ENCODE measurements at regions not wholly inside any gene's neighbourhood (a gene's known extent, or its start where the extent isn't known, plus 50 kb on each side); places are given as distances from the start of the nearest gene placed in this dataset.

- no peaks in the 10 kb centered on the region for H3K36me3 ChIP-seq (ENCODE audit: control insufficient read depth in 5 of 5, insufficient read depth in 5 of 5, low read length in 5 of 5)
- no peaks in the 10 kb centered on the region for H3K27me3 ChIP-seq (ENCODE audit: control insufficient read depth in 5 of 5, insufficient read depth in 4 of 5, low read length in 5 of 5)
- no peak overlapping the region for H3K27ac ChIP-seq (ENCODE audit: low read depth, low read length)
- peaks cover 0 to 2% (median 0%) of the 10 kb centered on the region in 5 donors for H3K9me3 ChIP-seq (ENCODE audit: control insufficient read depth in 5 of 5, low read length in 5 of 5)
- H3K4me3 ChIP-seq (ENCODE audit: low read depth in 1 of 5, low read length in 5 of 5): no peak overlapping the region
- no peaks in the 10 kb centered on the region for H3K4me1 ChIP-seq (ENCODE audit: control insufficient read depth in 5 of 5, insufficient read depth in 5 of 5, low read length in 5 of 5)
- H3K9ac ChIP-seq (ENCODE audit: low read length in 5 of 5): no peak overlapping the region
Measured at GRCh38 chr10:2414039-2414438, 653.3 kb upstream of the PFKP start.

- Histone ChIP-seq H3K9ac (ENCODE audit: low read length in 5 of 5) (no peak overlapping the region), H3K27ac (ENCODE audit: low read depth, low read length) (no peak overlapping the region), H3K4me1 (ENCODE audit: control insufficient read depth in 5 of 5, insufficient read depth in 5 of 5, low read length in 5 of 5) (no peaks in the 10 kb centered on the region), H3K27me3 (ENCODE audit: control insufficient read depth in 5 of 5, insufficient read depth in 4 of 5, low read length in 5 of 5) (peaks cover 0 to 5% (median 0%) of the 10 kb centered on the region in 5 donors), H3K4me3 (ENCODE audit: low read depth in 1 of 5, low read length in 5 of 5) (no peak overlapping the region), H3K36me3 (ENCODE audit: control insufficient read depth in 5 of 5, insufficient read depth in 5 of 5, low read length in 5 of 5) (no peaks in the 10 kb centered on the region), H3K9me3 (ENCODE audit: control insufficient read depth in 5 of 5, low read length in 5 of 5) (peaks cover 0 to 2% (median 0%) of the 10 kb centered on the region in 5 donors)
Measured at GRCh38 chr10:2410049-2410448, 657.3 kb upstream of the PFKP start.

GRCh38 chr10:2401459-2401858 is 664.1 kb upstream of the ADARB2 start:
- Histone ChIP-seq H3K4me1 (ENCODE audit: control insufficient read depth in 5 of 5, insufficient read depth in 5 of 5, low read length in 5 of 5) (no peaks in the 10 kb centered on the region), H3K9me3 (ENCODE audit: control insufficient read depth in 5 of 5, low read length in 5 of 5) (peaks cover 0 to 2% (median 0%) of the 10 kb centered on the region in 5 donors), H3K9ac (ENCODE audit: low read length in 5 of 5) (no peak overlapping the region), H3K4me3 (ENCODE audit: low read depth in 1 of 5, low read length in 5 of 5) (no peak overlapping the region), H3K36me3 (ENCODE audit: control insufficient read depth in 5 of 5, insufficient read depth in 5 of 5, low read length in 5 of 5) (no peaks in the 10 kb centered on the region), H3K27ac (ENCODE audit: low read depth, low read length) (no peak overlapping the region), H3K27me3 (ENCODE audit: control insufficient read depth in 5 of 5, insufficient read depth in 4 of 5, low read length in 5 of 5) (peaks cover 0 to 5% (median 0%) of the 10 kb centered on the region in 5 donors)

GRCh38 chr10:2399482-2399881 is 662.2 kb upstream of the ADARB2 start:
- Histone ChIP-seq H3K27me3 (ENCODE audit: control insufficient read depth in 5 of 5, insufficient read depth in 4 of 5, low read length in 5 of 5) (no peaks in the 10 kb centered on the region), H3K27ac (ENCODE audit: low read depth, low read length) (no peak overlapping the region), H3K4me3 (ENCODE audit: low read depth in 1 of 5, low read length in 5 of 5) (no peak overlapping the region), H3K9me3 (ENCODE audit: control insufficient read depth in 5 of 5, low read length in 5 of 5) (peaks cover 0 to 2% (median 0%) of the 10 kb centered on the region in 5 donors), H3K9ac (ENCODE audit: low read length in 5 of 5) (no peak overlapping the region), H3K36me3 (ENCODE audit: control insufficient read depth in 5 of 5, insufficient read depth in 5 of 5, low read length in 5 of 5) (no peaks in the 10 kb centered on the region), H3K4me1 (ENCODE audit: control insufficient read depth in 5 of 5, insufficient read depth in 5 of 5, low read length in 5 of 5) (no peaks in the 10 kb centered on the region)

- H3K27me3 ChIP-seq (ENCODE audit: control insufficient read depth in 5 of 5, insufficient read depth in 4 of 5, low read length in 5 of 5): no peaks in the 10 kb centered on the region
- H3K9ac ChIP-seq (ENCODE audit: low read length in 5 of 5): no peak overlapping the region
- H3K4me1 ChIP-seq (ENCODE audit: control insufficient read depth in 5 of 5, insufficient read depth in 5 of 5, low read length in 5 of 5): no peaks in the 10 kb centered on the region
- H3K4me3 ChIP-seq (ENCODE audit: low read depth in 1 of 5, low read length in 5 of 5): no peak overlapping the region
- no peaks in the 10 kb centered on the region for H3K9me3 ChIP-seq (ENCODE audit: control insufficient read depth in 5 of 5, low read length in 5 of 5)
- no peaks in the 10 kb centered on the region for H3K36me3 ChIP-seq (ENCODE audit: control insufficient read depth in 5 of 5, insufficient read depth in 5 of 5, low read length in 5 of 5)
- H3K27ac ChIP-seq (ENCODE audit: low read depth, low read length): no peak overlapping the region
Measured at GRCh38 chr10:2392145-2392812, 655.0 kb upstream of the ADARB2 start.

- Histone ChIP-seq H3K4me1 (ENCODE audit: control insufficient read depth in 5 of 5, insufficient read depth in 5 of 5, low read length in 5 of 5) (no peaks in the 10 kb centered on the region), H3K36me3 (ENCODE audit: control insufficient read depth in 5 of 5, insufficient read depth in 5 of 5, low read length in 5 of 5) (no peaks in the 10 kb centered on the region), H3K27me3 (ENCODE audit: control insufficient read depth in 5 of 5, insufficient read depth in 4 of 5, low read length in 5 of 5) (no peaks in the 10 kb centered on the region), H3K27ac (ENCODE audit: low read depth, low read length) (no peak overlapping the region), H3K9me3 (ENCODE audit: control insufficient read depth in 5 of 5, low read length in 5 of 5) (peaks cover 0 to 7% (median 0%) of the 10 kb centered on the region in 5 donors), H3K4me3 (ENCODE audit: low read depth in 1 of 5, low read length in 5 of 5) (no peak overlapping the region), H3K9ac (ENCODE audit: low read length in 5 of 5) (no peak overlapping the region)
Measured at GRCh38 chr10:2387672-2388071, 650.3 kb upstream of the ADARB2 start.

- H3K9me3 ChIP-seq (ENCODE audit: control insufficient read depth in 5 of 5, low read length in 5 of 5): peaks cover 0 to 7% (median 0%) of the 10 kb centered on the region in 5 donors
- no peak overlapping the region for H3K27ac ChIP-seq (ENCODE audit: low read depth, low read length)
- H3K36me3 ChIP-seq (ENCODE audit: control insufficient read depth in 5 of 5, insufficient read depth in 5 of 5, low read length in 5 of 5): no peaks in the 10 kb centered on the region
- H3K9ac ChIP-seq (ENCODE audit: low read length in 5 of 5): no peak overlapping the region
- no peaks in the 10 kb centered on the region for H3K27me3 ChIP-seq (ENCODE audit: control insufficient read depth in 5 of 5, insufficient read depth in 4 of 5, low read length in 5 of 5)
- no peak overlapping the region for H3K4me3 ChIP-seq (ENCODE audit: low read depth in 1 of 5, low read length in 5 of 5)
- H3K4me1 ChIP-seq (ENCODE audit: control insufficient read depth in 5 of 5, insufficient read depth in 5 of 5, low read length in 5 of 5): no peaks in the 10 kb centered on the region
Measured at GRCh38 chr10:2387261-2387660, 649.9 kb upstream of the ADARB2 start.

- Histone ChIP-seq H3K9ac (ENCODE audit: low read length in 5 of 5) (no peak overlapping the region), H3K4me3 (ENCODE audit: low read depth in 1 of 5, low read length in 5 of 5) (no peak overlapping the region), H3K36me3 (ENCODE audit: control insufficient read depth in 5 of 5, insufficient read depth in 5 of 5, low read length in 5 of 5) (no peaks in the 10 kb centered on the region), H3K27me3 (ENCODE audit: control insufficient read depth in 5 of 5, insufficient read depth in 4 of 5, low read length in 5 of 5) (peaks cover 0 to 2% (median 0%) of the 10 kb centered on the region in 5 donors), H3K9me3 (ENCODE audit: control insufficient read depth in 5 of 5, low read length in 5 of 5) (peaks cover 0 to 7% (median 0%) of the 10 kb centered on the region in 5 donors), H3K27ac (ENCODE audit: low read depth, low read length) (no peak overlapping the region), H3K4me1 (ENCODE audit: control insufficient read depth in 5 of 5, insufficient read depth in 5 of 5, low read length in 5 of 5) (no peaks in the 10 kb centered on the region)
Measured at GRCh38 chr10:2380218-2380617, 642.9 kb upstream of the ADARB2 start.

GRCh38 chr10:2367083-2367482 is 629.8 kb upstream of the ADARB2 start:
- Histone ChIP-seq H3K4me3 (ENCODE audit: low read depth in 1 of 5, low read length in 5 of 5) (no peak overlapping the region), H3K27ac (ENCODE audit: low read depth, low read length) (no peak overlapping the region)

GRCh38 chr10:2366264-2366931 is 629.1 kb upstream of the ADARB2 start:
- Histone ChIP-seq H3K36me3 (ENCODE audit: control insufficient read depth in 5 of 5, insufficient read depth in 5 of 5, low read length in 5 of 5) (no peaks in the 10 kb centered on the region), H3K4me1 (ENCODE audit: control insufficient read depth in 5 of 5, insufficient read depth in 5 of 5, low read length in 5 of 5) (no peaks in the 10 kb centered on the region), H3K9ac (ENCODE audit: low read length in 5 of 5) (no peak overlapping the region), H3K27me3 (ENCODE audit: control insufficient read depth in 5 of 5, insufficient read depth in 4 of 5, low read length in 5 of 5) (peaks cover 0 to 8% (median 3%) of the 10 kb centered on the region in 5 donors), H3K9me3 (ENCODE audit: control insufficient read depth in 5 of 5, low read length in 5 of 5) (peaks cover 5 to 14% (median 7%) of the 10 kb centered on the region in 5 donors), H3K27ac (ENCODE audit: low read depth, low read length) (no peak overlapping the region), H3K4me3 (ENCODE audit: low read depth in 1 of 5, low read length in 5 of 5) (no peak overlapping the region)

More at GRCh38 chr10:2367083-2367482, 629.8 kb upstream of the ADARB2 start:
- Histone ChIP-seq H3K9ac (ENCODE audit: low read length in 5 of 5) (no peak overlapping the region), H3K9me3 (ENCODE audit: control insufficient read depth in 5 of 5, low read length in 5 of 5) (peaks cover 5 to 14% (median 7%) of the 10 kb centered on the region in 5 donors), H3K36me3 (ENCODE audit: control insufficient read depth in 5 of 5, insufficient read depth in 5 of 5, low read length in 5 of 5) (no peaks in the 10 kb centered on the region), H3K4me1 (ENCODE audit: control insufficient read depth in 5 of 5, insufficient read depth in 5 of 5, low read length in 5 of 5) (no peaks in the 10 kb centered on the region), H3K27me3 (ENCODE audit: control insufficient read depth in 5 of 5, insufficient read depth in 4 of 5, low read length in 5 of 5) (peaks cover 0 to 8% (median 3%) of the 10 kb centered on the region in 5 donors)

Measured in subcutaneous abdominal adipose tissue (tissue), 5 donors.